B cell (primary cell): ENCODE measurements at regions not wholly inside any gene's neighbourhood (a gene's known extent, or its start where the extent isn't known, plus 50 kb on each side); places are given as distances from the start of the nearest gene placed in this dataset.
"Not testable (repeated sequence)": the region's sequence is repeated elsewhere in the genome, so short reads cannot be mapped to it uniquely, and the experiment has no call there.

Experiments
- ATAC-seq: fragments of 200-7000 bp; cut with Tn5 transposase; one replicate; pipeline ENCODE4 v1.10.0; 2021; ENCODE audit warnings: low read depth, mild to moderate bottlenecking, moderate number of reproducible peaks, moderate library complexity
- CTCF ChIA-PET: fragments of 350-600 bp; sonication (Branson Sonifier 250); formaldehyde crosslinking; loops from one replicate; lab custom pipeline; 2021; ENCODE audit warnings: antibody characterized with exemption, inconsistent platforms; lab: Charles Lee
- POLR2A ChIA-PET: fragments of 350-600 bp; sonication (Branson Sonifier 250); formaldehyde crosslinking; loops from one replicate; lab custom pipeline; 2021; ENCODE audit warnings: antibody characterized with exemption; lab: Charles Lee
- DNase-seq: peaks from one replicate; pipeline ENCODE4 v3.0.0; 2013
- H2AFZ ChIP-seq: 2 replicates; pipeline ENCODE4 v1.6.1; 2012; ENCODE audit warnings: mild to moderate bottlenecking, low read depth, low read length; ENCODE audit not compliant: insufficient read depth, poor library complexity, severe bottlenecking
- H3K27ac ChIP-seq, 2 donors: 1 replicate in 1 of 2; 2 replicates in 1 of 2; pipeline ENCODE4 v1.5.1; 2012 to 2013; ENCODE audit warnings: low read length in 2 of 2, mild to moderate bottlenecking in 2 of 2, moderate library complexity in 1 of 2
- H3K27me3 ChIP-seq, 4 experiments: fragments of 200-600 bp in 1 of 4; sonication (generic) in 1 of 4; replicated peaks in 1 of 4; 1 replicate in 2 of 4; 2 replicates in 2 of 4; pipeline versions ENCODE4 v1.6.1 to v1.7.0; 2013 to 2016; ENCODE audit warnings: low read length in 3 of 4, mild to moderate bottlenecking in 2 of 4, mixed read lengths in 1 of 4, moderate library complexity in 1 of 4; ENCODE audit not compliant: insufficient read depth in 4 of 4, control insufficient read depth in 3 of 4; ENCODE audit errors: control extremely low read depth in 1 of 4
- H3K36me3 ChIP-seq, 2 experiments: replicated peaks in 1 of 2; 1 replicate in 1 of 2; 2 replicates in 1 of 2; pipeline versions ENCODE4 v1.6.1 to v1.7.1; 2013; ENCODE audit warnings: low read length in 1 of 2; ENCODE audit not compliant: insufficient read depth in 2 of 2, control insufficient read depth in 1 of 2; ENCODE audit errors: control extremely low read depth in 1 of 2, extremely low read depth in 1 of 2
- H3K4me1 ChIP-seq, 2 donors: fragments of 200-600 bp in 1 of 2; sonication (generic) in 1 of 2; 1 replicate in 1 of 2; 2 replicates in 1 of 2; pipeline versions ENCODE4 v1.5.1 to v1.6.1; 2013 to 2017; ENCODE audit warnings: low read length in 2 of 2; ENCODE audit not compliant: control insufficient read depth in 2 of 2, insufficient read depth in 2 of 2
- H3K4me2 ChIP-seq: replicated peaks from 2 replicates; pipeline ENCODE3; 2012; ENCODE audit warnings: mild to moderate bottlenecking, low read depth, low read length; ENCODE audit not compliant: poor library complexity, severe bottlenecking
- H3K4me3 ChIP-seq, 5 experiments: fragments of 200-600 bp in 1 of 5; sonication (generic) in 1 of 5; 1 replicate in 3 of 5; 2 replicates in 2 of 5; pipeline versions ENCODE4 v1.5.1 to v1.7.0; 2011 to 2016; ENCODE audit warnings: low read length in 4 of 5, mild to moderate bottlenecking in 4 of 5, low read depth in 2 of 5, control low read depth in 1 of 5, moderate library complexity in 1 of 5; ENCODE audit not compliant: insufficient read depth in 1 of 5; ENCODE audit errors: control extremely low read depth in 1 of 5, extremely low read depth in 1 of 5
- H3K79me2 ChIP-seq: fragments of 200-600 bp; sonication (generic); one replicate; pipeline ENCODE4 v1.6.0; 2016; ENCODE audit warnings: low read length; ENCODE audit not compliant: control insufficient read depth, insufficient read depth
- H3K9ac ChIP-seq: fragments of 200-600 bp; sonication (generic); 2 replicates; pipeline ENCODE4 v1.6.1; 2017; ENCODE audit warnings: mild to moderate bottlenecking, low read length, moderate library complexity
- H3K9me3 ChIP-seq, 3 donors: one replicate each; pipeline versions ENCODE4 v1.6.1 to v1.7.1; 2013; ENCODE audit warnings: low read length in 2 of 3; ENCODE audit not compliant: control insufficient read depth in 2 of 3, insufficient read depth in 1 of 3; ENCODE audit errors: control extremely low read depth in 1 of 3
- H4K20me1 ChIP-seq: 2 replicates; pipeline ENCODE4 v1.6.0; 2012; ENCODE audit warnings: mild to moderate bottlenecking, low read length; ENCODE audit not compliant: insufficient read depth, control insufficient read depth, poor library complexity, severe bottlenecking
- H3K27ac Mint-ChIP-seq: one replicate; pipeline ENCODE4 v1.8.0; 2021; ENCODE audit warnings: mixed read lengths
- H3K27me3 Mint-ChIP-seq: one replicate; pipeline ENCODE4 v1.8.0; 2021; ENCODE audit warnings: mixed read lengths
- H3K4me1 Mint-ChIP-seq: one replicate; pipeline ENCODE4 v1.8.0; 2021; ENCODE audit warnings: mixed read lengths
- H3K4me3 Mint-ChIP-seq: one replicate; pipeline ENCODE4 v1.8.0; 2021; ENCODE audit warnings: mixed read lengths
- H3K9me3 Mint-ChIP-seq: one replicate; pipeline ENCODE4 v1.8.0; 2022; ENCODE audit warnings: mixed read lengths; ENCODE audit not compliant: insufficient read depth
- CTCF ChIP-seq: fragments of 200-600 bp; IDR thresholded peaks from one replicate; pipeline ENCODE4 v1.8.0; 2022; ENCODE audit warnings: antibody characterized with exemption, mild to moderate bottlenecking
- EZH2 ChIP-seq: IDR thresholded peaks from 2 replicates; pipeline ENCODE4 v1.6.1; 2012; ENCODE audit warnings: borderline replicate concordance, low read depth, mild to moderate bottlenecking, moderate library complexity, low read length; ENCODE audit not compliant: insufficient read depth, poor library complexity, severe bottlenecking
- WGBS: methylation state at CpG from one replicate; pipeline ENCODE4 v1.1.5; 2013; ENCODE audit warnings: missing lambda C conversion rate; ENCODE audit not compliant: insufficient coverage; 5-methylcytosine and 5-hydroxymethylcytosine counted together
- intact Hi-C: fragments of 100-400 bp; cut with micrococcal nuclease; formaldehyde crosslinking; loops from one replicate; pipeline ENCODE4 v1.10.0; 2022

- CTCF ChIA-PET, result no interaction called here
- Histone ChIP-seq H3K9me3 (peaks cover 0 to 11% (median 0%) of the 10 kb centered on the region in 3 donors), H4K20me1 (no peaks in the 10 kb centered on the region), H2AFZ (no peak overlapping the region), H3K9ac (no peak overlapping the region), H3K27ac (no peak overlapping the region), H3K4me2 (no peak overlapping the region), H3K4me1 (no peaks in the 10 kb centered on the region), H3K4me3 (no peak overlapping the region), H3K27me3 (no peaks in the 10 kb centered on the region), H3K36me3 (no peaks in the 10 kb centered on the region), H3K79me2 (no peaks in the 10 kb centered on the region)
- TF ChIP-seq CTCF (no peak), EZH2 (no peak)
- WGBS, result 97% methylated on average over 5 of the region's 8 CpGs
- DNase-seq, result no peak
- Mint-ChIP-seq H3K27ac (no peak overlapping the region), H3K4me3 (no peak overlapping the region), H3K4me1 (no peaks in the 10 kb centered on the region), H3K27me3 (no peaks in the 10 kb centered on the region), H3K9me3 (peaks cover 3% of the 10 kb centered on the region)
- ATAC-seq, result no peak
- POLR2A ChIA-PET, result no interaction called here
- intact Hi-C loops, result no loop called here
Measured at GRCh38 chr7:153109566-153109965, 350.0 kb downstream of the ACTR3B start.

GRCh38 chr7:153110606-153111005 lies 351.1 kb downstream of the ACTR3B start:
- peaks cover 0 to 11% (median 0%) of the 10 kb centered on the region in 3 donors for H3K9me3 ChIP-seq
- intact Hi-C loops, result no loop called here
- H3K4me1 Mint-ChIP-seq, result no peaks in the 10 kb centered on the region
- ChIA-PET POLR2A (no interaction called here), CTCF (no interaction called here)
- no peaks in the 10 kb centered on the region for H4K20me1 ChIP-seq
- TF ChIP-seq CTCF (no peak), EZH2 (no peak)
- no peaks in the 10 kb centered on the region for H3K4me1 ChIP-seq
- no peak overlapping the region for H3K27ac ChIP-seq
- H3K27me3 Mint-ChIP-seq, result no peaks in the 10 kb centered on the region
- H3K4me3 ChIP-seq, result no peak overlapping the region
- no peak overlapping the region for H3K4me2 ChIP-seq
- no peaks in the 10 kb centered on the region for H3K27me3 ChIP-seq
- no peak overlapping the region for H3K9ac ChIP-seq
- H2AFZ ChIP-seq, result no peak overlapping the region
- no peak for ATAC-seq
- H3K36me3 ChIP-seq, result no peaks in the 10 kb centered on the region
- no peak overlapping the region for H3K27ac Mint-ChIP-seq
- 95% methylated on average over 3 of the region's 5 CpGs for WGBS
- H3K9me3 Mint-ChIP-seq, result peaks cover 3% of the 10 kb centered on the region
- DNase-seq, result no peak
- no peak overlapping the region for H3K4me3 Mint-ChIP-seq
- no peaks in the 10 kb centered on the region for H3K79me2 ChIP-seq

DNA sequence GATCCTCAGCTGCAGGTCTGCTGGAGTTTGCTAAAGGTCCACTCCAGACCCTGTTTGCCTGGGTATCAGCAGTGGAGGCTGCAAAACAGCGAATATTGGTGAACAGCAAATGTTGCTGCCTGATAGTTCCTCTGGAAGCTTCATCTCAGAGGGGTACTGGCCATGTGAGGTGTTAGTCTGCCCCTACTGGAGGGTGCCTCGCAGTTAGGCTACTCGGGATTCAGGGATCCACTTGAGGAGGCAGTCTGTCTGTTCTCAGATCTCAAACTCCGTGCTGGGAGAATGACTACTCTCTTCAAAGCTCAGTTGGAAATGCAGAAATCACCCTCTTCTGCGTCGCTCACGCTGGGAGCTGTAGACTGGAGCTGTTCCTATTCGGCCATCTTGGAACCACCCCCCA lies 362.7 kb downstream of the ACTR3B start:
- POLR2A ChIA-PET, H3K27ac ChIP-seq, H3K27me3 ChIP-seq, H3K9me3 ChIP-seq, H3K4me3 Mint-ChIP-seq, H3K27me3 Mint-ChIP-seq, H3K9me3 Mint-ChIP-seq, DNase-seq, H3K4me1 Mint-ChIP-seq, H3K27ac Mint-ChIP-seq, H3K9ac ChIP-seq, H3K4me1 ChIP-seq, H3K36me3 ChIP-seq, intact Hi-C loops, H4K20me1 ChIP-seq, H3K4me2 ChIP-seq, CTCF ChIA-PET, ATAC-seq, H3K4me3 ChIP-seq, H3K79me2 ChIP-seq, H2AFZ ChIP-seq: not testable (repeated sequence)
- WGBS, result 61% methylated on average over 3 of the region's 8 CpGs
